ENCODE measurements at regions not wholly inside any gene's neighbourhood (a gene's known extent, or its start where the extent isn't known, plus 50 kb on each side); places are given as distances from the start of the nearest gene placed in this dataset.

DNA sequence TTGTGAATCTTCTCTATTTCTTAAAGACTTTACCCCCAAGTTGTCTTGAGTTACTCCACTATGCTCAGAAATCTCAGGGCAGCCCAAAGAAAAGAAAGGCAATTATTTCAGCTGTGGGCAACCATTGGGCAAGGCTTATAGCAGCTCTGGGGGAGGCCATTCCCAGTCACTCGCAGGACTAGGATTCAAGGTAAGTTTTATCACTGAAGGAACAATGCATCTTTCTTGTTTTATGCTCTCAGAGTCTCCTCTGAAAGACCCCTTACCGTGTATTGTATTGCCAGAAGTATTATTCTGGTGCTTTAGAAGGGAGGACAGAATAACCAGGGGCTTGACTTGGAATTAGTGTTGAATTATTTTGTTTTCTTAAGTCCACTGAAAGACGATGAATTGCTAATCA is 586.3 kb upstream of the MAP3K7 start:
- DNase-seq (ENCODE audit: low spot score), result no peak

DNA sequence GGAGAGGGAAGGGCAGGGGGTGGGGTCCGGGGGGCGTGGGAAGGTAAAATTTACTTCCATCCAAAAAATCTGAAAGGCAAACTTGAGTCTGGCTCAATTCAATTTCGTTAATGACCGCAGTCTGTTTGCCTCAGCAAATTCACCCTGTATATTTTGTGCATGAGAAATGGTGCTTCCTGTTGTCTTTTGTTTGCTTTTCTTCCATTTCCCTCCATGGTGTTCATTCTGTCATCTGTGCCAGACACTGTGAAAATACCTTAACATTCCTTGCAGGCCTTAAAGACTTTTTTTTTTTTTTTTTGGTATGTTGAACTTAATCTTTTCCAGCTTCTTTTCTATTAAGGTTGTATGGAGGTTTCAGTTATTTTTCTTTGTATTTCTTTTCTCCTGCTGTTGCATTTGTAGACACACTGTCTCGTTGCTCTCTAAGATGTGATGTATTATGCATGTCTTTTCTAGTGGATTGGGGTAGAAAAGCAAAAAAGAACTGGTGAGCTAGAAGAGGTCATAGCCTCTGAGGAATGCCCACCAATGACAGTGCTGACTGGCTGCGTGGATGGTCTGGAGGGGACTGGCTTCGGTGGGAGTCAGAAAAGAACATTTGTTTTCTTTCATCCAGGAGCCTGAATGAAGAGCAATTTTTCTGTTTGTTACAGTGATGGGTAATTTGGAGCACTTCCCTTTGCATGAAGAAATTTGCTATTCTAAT is 585.0 kb upstream of the MAP3K7 start:
- DNase-seq (ENCODE audit: low spot score), result no peak

DNA sequence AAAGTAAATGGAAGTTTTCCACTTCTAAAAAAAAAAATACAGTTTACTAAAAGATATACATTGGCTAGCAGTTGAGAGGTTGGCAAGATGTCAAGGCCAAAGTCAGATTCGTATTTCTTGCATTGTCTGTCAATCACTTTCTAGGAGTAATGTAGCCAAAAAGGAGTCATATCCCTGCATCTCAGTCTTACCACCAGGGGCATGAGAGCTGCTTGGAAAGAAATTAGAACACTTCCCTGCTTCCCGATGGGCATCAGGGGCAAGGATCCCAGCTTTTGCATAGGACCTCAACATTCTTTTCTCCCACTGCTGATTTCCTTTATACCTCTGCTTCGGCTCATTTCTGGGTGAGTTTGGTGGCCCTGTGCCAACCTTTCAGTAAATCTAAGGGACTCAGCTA is 581.0 kb upstream of the MAP3K7 start:
- peak; percentile 25 for DNase-seq (ENCODE audit: low spot score)

DNA sequence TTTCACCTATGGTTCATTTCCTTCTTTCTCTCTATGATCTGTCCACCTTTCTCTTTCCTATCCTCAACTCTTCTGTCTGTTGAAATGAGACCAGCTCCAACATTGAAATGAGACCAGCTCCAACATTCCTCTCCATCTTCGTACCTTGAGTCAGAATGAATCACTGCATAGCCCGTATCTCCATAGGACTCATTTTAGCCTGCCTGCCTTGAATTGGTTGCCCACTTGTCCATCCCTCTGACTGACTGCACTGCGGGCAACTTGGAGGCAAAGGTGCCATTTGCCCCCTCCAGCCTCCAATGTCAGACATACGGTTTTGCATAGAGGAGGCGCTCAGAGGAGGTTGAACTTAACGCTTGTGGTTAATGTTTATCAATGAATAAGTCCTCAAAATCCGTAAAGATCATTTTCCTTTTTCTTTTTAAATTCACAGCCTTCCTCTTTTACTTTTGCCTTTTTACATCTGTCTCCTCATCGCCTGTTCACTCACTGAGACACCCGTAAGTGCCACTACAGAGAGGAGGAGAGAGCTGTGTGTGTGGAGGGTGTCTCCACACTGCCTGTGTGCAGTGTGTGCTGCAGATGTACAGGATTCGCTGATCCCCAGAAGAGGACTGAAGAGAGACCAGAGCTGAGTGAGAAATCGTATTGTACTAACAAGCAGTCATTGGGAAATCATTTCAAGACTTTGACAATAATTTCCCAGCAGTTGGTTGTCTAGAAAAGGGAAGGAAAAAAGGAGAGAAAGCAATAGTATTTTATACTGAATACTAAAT is 579.6 kb upstream of the MAP3K7 start:
- no peak for DNase-seq (ENCODE audit: low spot score)

DNA sequence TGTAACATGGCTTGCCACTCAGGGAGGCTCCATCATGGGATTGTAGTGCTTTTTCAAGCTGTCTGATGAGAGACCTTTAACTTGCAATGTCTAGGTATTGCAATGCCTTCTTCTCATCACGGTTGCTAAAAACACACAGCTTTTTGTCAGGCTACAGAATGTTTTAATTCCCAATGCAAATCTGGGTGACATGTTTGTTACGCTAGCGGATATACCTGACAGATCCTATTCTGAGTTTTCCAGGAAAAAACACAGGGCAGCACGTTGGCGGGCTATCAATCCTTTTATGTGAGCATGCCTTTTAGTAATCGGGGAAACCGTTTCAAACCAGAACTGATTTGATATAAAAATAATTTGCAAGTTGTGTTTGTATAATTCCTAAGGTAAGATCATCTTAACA is 577.2 kb upstream of the MAP3K7 start:
- no peak for DNase-seq (ENCODE audit: low spot score)

DNA sequence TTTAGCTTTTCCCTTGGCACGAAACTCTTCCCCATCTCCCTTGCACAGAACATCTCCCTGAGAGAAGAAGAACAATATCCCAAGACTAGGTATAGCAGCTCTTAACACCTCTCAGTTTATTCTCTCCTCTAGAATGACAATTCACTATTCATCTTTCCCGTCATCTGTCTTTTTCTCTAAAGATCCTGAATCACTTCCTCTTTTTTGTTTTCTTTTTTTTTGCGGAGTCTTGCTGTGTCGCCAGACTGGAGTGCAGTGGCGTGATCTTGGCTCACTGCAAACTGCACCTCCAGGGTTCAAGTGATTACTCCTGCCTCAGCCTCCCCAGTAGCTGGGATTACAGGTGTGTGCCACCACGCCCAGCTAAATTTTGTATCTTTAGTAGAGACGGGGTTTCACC is 574.4 kb upstream of the MAP3K7 start:
- no peak for DNase-seq (ENCODE audit: low spot score)

DNA sequence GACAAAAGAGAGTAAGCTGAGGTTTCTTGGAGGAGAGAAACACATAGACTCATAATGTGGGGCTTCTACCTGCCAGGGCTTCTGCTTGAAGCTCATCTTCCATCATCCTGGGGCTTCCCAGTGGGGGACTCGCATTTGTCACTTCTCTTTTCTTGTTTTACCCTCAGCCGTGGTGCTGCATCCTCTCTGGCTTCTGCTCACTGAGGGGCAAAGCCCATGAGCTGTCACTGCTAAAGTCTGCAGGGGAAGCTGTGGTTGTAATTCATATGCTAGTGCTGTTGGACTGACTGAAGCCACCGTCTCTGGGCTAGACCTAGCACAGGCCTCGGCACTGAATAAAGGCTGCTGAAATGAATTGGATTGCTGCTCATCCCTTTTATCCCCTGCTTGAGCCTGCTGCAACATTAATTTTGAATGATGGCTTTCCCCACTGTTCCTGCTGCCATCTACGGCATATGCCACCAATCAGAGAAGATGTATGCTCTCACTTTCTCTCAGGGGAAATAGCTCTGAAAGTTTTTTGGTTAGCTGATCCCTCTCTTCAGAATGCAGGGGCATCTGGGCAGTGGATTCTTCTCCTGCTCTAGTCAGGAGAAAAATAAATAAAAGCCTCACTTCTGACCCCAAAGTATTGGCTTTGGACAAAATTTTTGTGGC is 568.4 kb upstream of the MAP3K7 start:
- DNase-seq (ENCODE audit: low spot score), result no peak

DNA sequence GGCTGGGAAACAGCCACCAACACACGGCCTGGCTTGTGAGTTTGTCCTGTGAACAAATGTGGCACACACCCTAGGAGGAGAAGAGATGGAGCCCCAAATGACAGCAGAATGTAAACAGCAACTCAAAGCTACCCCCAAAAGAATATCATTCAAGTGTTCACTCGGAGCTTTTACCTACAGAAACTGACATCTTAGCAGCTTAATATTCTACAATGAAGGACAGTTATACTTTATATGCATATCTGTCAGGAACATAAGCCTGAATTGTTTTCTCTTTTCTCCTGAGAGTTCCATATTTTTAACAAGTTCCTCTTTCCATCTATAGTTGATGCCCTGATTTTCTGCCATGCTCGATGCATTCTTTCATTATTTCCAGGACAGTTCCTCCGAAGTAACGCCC is 566.0 kb upstream of the MAP3K7 start:
- no peak for DNase-seq (ENCODE audit: low spot score)

DNA sequence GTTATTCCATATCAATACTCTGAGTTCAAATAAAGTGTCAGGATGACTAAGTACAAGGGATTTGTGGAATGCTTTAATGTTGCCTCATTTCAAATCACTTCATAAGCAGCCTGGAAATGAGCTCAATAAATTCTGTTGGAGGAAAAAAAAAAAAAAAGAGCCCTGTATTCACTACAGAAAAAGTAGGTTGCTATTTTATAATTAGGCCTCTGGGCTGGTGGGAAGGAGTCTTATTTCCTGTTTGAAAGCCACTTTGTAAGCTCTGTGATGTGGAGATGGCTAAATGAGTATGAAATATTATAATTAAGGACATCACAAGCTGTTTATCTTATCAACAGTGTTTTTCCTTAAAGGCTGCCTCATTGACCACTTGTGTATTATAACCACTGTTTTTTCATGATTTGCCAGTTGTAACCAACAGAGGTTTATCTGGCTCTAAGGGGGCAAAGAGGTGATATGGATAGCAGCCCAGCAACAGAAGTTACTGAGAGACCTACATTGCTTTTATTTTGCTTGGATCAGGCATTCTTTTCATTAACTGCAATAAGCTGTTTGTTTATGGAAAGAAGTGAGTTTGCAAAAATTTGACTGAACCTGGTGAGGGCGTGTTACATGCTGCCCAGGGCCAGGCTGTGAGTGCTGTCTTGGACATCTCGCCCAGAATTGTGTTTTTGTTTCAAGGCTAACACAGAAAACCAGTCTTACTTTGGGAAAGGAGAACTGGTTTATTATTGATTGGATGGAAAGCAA is 563.3 kb upstream of the MAP3K7 start:
- DNase-seq (ENCODE audit: low spot score), result no peak

DNA sequence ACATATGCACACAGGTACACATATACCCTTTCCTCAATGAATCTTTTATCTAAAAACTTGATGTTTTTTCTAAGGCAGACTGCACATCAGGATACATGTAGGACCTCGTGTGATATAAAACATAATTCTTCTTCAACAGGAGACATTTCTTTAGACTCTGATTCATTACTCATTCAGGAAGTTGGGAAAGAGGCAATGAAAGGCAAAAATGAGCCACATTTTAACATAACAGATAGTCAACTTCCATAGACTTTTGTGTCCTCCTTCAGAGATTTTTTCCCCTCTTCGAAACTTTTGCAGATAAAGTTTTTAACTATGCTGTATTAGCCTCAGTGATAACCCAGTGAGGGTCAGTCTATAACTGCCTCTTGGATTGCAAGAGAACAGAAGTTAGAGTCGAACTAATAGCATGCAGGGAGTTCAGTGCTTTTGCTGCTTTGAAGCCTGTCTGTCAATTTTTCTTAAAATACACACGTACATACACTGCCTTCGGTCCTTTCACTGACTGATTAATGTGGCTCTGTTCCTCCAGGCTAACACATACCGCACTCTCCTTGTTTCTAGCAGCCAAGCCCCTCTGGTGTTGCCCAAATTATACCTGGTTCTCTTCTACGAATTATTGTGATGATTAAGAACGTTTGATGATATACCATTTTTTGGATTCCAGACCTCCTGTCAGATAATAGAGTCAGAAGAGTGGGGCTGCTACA is 562.5 kb upstream of the MAP3K7 start:
- DNase-seq (ENCODE audit: low spot score), result no peak

DNA sequence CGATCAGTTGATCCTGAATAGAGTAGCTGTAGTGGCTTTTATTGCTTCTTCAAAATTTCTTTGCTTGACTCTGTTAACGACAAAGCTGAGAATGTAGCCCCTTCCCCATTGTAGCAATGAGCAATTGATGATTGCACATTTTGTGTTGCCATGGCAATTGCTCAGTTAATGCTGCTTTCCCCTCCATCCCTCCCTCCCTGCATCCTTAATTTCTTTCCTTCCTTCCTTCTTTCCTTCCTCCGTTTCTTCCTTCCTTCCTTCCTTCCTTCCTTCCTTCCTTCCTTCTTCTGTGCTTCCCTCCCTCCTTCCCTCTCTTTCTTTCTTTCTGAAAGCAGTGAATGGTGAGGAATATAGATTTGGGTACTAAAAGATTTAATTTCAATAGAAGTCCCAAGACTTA is 557.3 kb upstream of the MAP3K7 start:
- no peak for DNase-seq (ENCODE audit: low spot score)

DNA sequence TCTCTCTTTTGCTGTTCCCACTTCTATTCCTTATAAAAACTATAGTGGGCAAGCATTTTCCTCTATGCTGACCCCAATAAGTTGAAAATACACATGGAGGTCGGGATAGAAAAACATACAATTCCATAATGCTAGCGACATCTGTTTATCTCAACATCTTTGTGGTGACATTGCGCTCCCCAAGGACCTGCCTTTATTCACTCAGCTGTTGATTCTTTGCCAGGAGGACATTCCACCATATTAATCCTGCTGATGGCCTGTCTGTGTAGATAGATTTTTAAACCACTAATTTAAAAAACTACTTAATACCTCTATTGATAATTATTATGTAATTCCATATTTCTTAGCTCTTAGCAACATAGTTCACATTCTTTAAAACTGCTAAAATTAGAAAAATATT is 555.3 kb upstream of the MAP3K7 start:
- no peak for DNase-seq (ENCODE audit: low spot score)

DNA sequence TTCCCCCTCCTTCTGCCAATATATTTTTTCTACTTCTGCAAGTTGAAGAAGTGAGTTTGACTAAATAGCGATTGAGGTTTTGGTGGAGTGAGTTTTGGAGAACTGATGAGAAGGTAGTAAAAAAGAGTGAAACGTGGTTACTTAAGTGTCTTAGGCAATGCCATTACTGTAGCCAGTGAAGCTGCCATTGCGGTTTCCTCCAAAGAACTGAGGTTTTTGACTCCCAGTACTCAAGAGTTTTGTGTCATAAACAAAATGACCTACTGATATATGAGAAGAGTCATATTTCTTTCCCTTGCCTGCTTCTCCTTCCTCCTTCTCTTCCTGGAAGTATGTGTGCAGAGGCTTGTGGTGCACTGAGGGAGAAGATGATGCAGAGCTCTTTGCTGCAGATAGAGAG is 554.5 kb upstream of the MAP3K7 start:
- no peak for DNase-seq (ENCODE audit: low spot score)

DNA sequence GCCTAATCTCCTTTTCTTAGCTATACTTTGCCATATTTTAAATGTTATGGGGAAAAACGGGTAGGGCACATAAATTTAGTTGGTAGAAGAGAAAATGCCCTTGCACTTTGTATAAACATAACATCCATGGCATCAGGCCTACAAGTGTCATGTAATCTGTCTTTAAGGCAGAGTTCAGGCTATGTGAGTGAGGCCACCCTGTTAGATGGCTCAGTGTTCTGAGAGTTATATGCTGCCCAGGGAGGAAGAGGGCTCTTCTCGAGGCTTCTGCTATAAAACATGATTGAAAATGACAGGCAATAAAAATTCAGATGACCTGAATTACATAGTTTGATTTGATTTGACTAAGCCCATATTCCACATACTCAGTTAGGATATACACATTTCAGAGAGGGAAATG is 553.6 kb upstream of the MAP3K7 start:
- no peak for DNase-seq (ENCODE audit: low spot score)

DNA sequence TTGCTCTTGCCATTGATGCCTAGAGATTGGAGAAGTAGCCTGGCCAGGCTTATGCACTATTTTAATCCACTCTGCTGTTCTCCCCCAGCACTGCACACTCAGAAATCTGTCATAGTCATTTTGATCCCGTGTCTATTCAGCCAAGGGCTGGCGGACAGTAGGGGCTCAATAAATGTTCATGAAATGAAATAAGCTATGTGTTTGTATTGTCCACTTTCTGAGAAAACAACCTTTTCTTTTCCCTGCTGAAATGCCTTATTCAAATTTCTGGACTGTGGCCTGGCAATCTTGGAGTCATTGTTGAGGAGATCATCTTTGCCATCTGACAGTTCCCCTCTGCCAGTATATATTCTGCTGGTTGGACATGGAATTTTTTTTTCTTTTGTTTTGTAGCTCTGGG is 550.4 kb upstream of the MAP3K7 start:
- no peak for DNase-seq (ENCODE audit: low spot score)

DNA sequence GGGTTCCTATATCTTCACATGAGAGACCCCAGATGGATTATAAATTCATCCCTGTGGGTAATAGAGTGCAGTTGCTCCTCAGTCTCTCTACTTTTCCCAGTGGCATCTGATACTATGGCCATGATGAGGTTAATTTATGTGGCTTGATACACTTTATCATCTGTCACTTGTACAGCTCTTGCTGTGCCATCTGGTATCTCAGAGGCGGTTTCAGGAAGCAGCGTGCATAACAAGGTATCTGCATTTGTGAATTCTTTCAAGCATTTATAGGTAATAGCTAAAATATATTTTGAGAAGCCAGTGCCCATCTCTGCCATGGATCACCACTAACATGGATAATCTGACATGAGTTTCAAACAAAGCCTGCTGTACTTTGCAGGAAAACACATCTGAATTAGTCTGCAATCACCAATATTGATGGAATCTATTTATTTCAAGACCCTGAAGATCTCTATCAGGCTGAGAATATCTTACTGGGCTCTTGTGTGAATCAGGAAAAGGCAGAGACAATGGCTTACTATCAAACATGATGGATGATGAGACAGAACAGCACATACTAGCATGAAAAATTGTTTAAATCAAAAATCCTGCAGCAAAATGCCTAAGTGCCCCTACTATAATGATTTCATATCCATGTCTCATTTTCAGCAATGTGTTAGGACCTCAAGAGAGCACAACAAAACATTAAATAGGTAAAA is 548.7 kb upstream of the MAP3K7 start:
- no peak for DNase-seq (ENCODE audit: low spot score)

DNA sequence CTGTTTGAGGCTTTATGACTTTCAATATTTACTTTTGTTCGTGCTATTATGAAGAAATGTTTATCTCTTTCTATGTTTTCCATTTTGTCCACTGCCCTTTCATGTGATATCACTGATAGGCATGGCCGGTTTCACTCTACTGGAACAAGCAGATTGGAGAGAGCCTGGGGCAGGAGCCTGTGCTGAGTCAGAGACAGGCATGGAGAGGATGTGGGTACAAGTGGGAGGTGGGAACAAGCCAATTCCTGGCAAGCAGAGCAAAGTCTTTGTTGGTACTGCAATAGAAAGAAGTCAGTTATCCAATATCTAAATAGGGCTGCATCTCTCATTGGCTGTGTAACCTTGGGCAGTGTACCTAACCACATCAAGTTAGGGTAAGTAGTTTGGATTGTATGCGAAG is 545.6 kb upstream of the MAP3K7 start:
- DNase-seq (ENCODE audit: low spot score), result no peak

DNA sequence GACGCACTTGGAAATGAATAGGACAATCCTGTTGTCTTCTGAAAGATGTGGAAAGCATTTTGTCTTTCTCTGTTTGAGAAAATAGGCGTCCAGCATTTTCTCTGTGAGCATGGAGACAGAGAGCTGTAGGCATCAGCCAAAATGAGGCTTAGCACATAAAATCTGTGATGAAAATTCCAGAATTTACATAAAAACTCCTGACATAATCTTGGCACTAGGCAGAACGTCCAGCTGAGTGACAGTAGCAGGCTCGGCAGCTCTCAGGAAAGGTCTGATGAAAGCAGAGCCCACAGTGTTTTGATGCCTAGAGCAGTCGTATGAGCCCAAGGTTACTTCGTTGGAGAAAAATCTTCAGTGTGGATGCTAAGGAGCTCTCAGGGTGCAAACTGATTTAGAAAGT is 543.3 kb upstream of the MAP3K7 start:
- no peak for DNase-seq (ENCODE audit: low spot score)

DNA sequence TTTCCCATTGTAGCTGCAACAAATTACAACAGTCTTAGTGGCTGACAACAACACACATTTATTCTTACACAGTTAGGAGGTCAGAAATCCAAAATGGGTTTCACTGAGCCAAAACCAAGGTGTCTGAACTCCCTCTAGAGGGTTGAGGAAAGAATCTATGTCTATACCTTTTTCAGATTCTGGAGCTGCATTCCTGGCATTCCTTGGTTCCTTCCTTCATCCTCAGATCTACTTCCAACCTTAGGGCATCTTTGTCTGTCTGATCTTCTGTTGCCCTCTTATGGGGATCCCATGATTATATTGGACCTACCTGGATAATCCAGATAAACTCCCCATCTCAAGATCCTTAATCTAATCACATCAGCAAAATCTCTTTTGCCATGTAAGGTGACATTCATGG is 540.9 kb upstream of the MAP3K7 start:
- no peak for DNase-seq (ENCODE audit: low spot score)

DNA sequence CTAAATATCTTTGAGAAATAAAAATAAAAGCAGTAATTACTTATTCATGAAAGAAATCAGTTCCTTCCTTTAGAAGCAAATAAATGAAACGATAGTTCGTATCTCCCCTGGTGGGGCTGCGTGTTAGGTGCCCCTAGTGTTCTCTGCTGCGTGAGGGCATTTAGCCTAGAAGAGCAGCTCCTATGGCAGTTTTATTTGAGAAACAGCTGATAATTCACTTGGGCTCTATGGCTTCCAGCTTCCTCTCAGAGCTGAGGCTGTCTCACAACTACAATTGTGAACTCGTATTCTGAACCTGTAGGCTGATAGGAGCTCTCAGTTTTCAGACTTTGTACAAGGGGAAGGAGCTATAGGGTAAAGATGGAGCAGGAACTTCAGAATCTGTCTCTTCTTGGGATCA is 540.0 kb upstream of the MAP3K7 start:
- no peak for DNase-seq (ENCODE audit: low spot score)

DNA sequence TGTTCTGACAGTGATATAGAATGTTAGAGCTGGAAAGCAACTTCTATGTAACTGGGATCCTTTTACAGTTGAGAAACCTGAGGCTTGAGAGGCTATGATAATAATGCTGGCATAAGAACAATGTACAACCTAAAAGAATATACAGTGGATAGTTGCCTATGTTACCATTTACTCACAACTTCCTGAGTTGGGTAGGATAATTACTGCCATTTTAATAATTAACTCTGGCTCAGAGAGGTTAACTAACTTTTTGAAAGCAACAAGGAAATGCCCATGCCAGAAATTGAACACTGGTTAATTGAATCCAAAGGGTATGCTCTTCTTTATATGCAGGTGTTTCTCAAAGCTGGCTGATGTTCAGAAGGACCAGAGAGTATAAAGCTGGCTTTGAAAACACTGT is 530.7 kb upstream of the MAP3K7 start:
- no peak for DNase-seq (ENCODE audit: low spot score)
